ENCODE measurements at regions not wholly inside any gene's neighbourhood (a gene's known extent, or its start where the extent isn't known, plus 50 kb on each side); places are given as distances from the start of the nearest gene placed in this dataset.

DNA sequence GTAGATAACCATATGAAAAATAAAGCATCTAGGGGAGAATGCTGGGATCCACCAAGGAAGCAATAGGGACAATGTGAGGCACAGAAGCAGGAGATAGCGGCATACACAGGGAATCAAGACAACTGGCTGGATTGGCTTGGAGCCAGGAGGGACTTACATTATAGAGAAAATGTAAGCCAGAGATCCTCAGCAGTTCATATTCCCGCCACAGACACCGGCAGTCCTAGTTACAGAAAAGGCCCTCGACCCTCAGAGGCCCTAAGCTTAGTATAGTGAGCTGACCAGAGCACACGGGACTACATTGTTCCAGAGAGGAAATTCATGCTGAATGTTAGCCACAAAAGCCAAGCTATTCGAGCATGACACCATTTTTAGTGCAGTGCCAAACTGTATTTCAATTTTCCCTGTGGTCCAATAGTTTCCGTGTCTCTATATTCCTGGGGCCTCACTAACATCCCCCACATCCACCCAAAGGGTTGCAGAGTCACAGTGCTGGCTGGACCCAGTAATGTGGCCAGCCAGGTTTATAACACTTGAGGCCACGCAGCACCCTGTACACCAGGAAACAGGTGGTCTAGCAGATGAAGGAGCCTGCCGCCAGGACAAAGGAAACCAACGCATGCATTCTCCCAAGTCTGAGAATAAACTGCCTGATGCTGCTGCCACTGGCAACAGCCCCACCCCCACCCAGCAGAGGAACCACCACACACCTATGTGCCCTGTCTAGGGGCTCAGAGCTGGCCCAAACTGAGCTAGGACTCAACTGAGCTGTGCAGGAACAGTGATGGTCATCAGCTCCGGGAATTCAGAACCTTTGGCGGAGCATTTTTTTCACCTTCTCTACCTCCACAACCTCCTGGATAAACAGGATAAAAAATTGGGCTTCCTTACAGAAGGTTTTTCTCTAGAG, 693.2 kb upstream of the CHD1 start:
- DNase-seq, result no peak
- Histone ChIP-seq H3K4me1 (no peaks in the 10 kb centered on the region), H3K27me3 (no peaks in the 10 kb centered on the region), H3K27ac (no peak overlapping the region), H3K4me3 (no peak overlapping the region), H3K36me3 (no peaks in the 10 kb centered on the region), H3K9me3 (no peaks in the 10 kb centered on the region)
- intact Hi-C loops (cut with DNase I; ENCODE audit: low total_unique reads), result no loop called here
- TF ChIP-seq POLR2A (IDR thresholded peaks at IDR 0.05) (no peak), CTCF (IDR thresholded peaks at IDR 0.05) (no peak)

GRCh38 chr5:99617335-99617734, 688.5 kb upstream of the CHD1 start:
- Histone ChIP-seq H3K4me3 (no peak overlapping the region), H3K27ac (no peak overlapping the region), H3K36me3 (no peaks in the 10 kb centered on the region), H3K9me3 (no peaks in the 10 kb centered on the region), H3K27me3 (no peaks in the 10 kb centered on the region), H3K4me1 (no peaks in the 10 kb centered on the region)
- intact Hi-C loops (cut with DNase I; ENCODE audit: low total_unique reads), result no loop called here
- TF ChIP-seq POLR2A (IDR thresholded peaks at IDR 0.05), result no peak
- no peak for TF ChIP-seq CTCF (IDR thresholded peaks at IDR 0.05)
- DNase-seq, result no peak

DNA sequence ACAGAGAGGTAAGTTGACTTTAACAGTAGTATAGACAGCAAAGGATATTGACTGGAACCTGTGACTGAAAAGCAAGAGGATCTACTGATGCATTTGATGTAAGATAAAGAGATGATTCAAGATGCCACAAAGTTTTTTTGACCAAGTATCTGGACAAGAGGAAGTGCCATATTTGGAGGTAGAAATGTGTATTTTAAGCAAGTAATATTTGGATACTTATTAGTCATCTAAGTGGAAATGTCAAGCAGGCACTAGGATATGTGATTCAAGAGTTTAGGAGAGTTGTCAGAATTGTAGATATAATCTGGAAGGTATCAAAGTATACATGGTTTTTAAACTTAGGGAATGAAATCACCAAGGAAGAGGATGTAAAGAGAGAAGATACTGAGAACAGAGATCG, 686.1 kb upstream of the CHD1 start:
- DNase-seq, result no peak
- TF ChIP-seq CTCF (IDR thresholded peaks at IDR 0.05), result no peak
- TF ChIP-seq POLR2A (IDR thresholded peaks at IDR 0.05), result no peak
- no peaks in the 10 kb centered on the region for H3K4me1 ChIP-seq
- H3K36me3 ChIP-seq, result no peaks in the 10 kb centered on the region
- intact Hi-C loops (cut with DNase I; ENCODE audit: low total_unique reads), result no loop called here
- H3K9me3 ChIP-seq, result no peaks in the 10 kb centered on the region
- H3K27ac ChIP-seq, result no peak overlapping the region
- H3K4me3 ChIP-seq, result no peak overlapping the region
- H3K27me3 ChIP-seq, result no peaks in the 10 kb centered on the region

- Histone ChIP-seq H3K9me3 (no peaks in the 10 kb centered on the region), H3K27ac (no peak overlapping the region), H3K4me1 (no peaks in the 10 kb centered on the region), H3K4me3 (no peak overlapping the region), H3K36me3 (no peaks in the 10 kb centered on the region), H3K27me3 (no peaks in the 10 kb centered on the region)
- intact Hi-C loops (cut with DNase I; ENCODE audit: low total_unique reads), result no loop called here
- DNase-seq, result no peak
- TF ChIP-seq POLR2A (IDR thresholded peaks at IDR 0.05) (no peak), CTCF (IDR thresholded peaks at IDR 0.05) (no peak)
Measured at GRCh38 chr5:99607124-99607523, 678.3 kb upstream of the CHD1 start.

- no peaks in the 10 kb centered on the region for H3K9me3 ChIP-seq
- no peak overlapping the region for H3K27ac ChIP-seq
- no peaks in the 10 kb centered on the region for H3K27me3 ChIP-seq
- TF ChIP-seq POLR2A (IDR thresholded peaks at IDR 0.05), result no peak
- no peak for TF ChIP-seq CTCF (IDR thresholded peaks at IDR 0.05)
- no peaks in the 10 kb centered on the region for H3K36me3 ChIP-seq
- no peaks in the 10 kb centered on the region for H3K4me1 ChIP-seq
- no peak overlapping the region for H3K4me3 ChIP-seq
- intact Hi-C loops (cut with DNase I; ENCODE audit: low total_unique reads), result no loop called here
- DNase-seq, result no peak
Measured at GRCh38 chr5:99605904-99606303, 677.1 kb upstream of the CHD1 start.
